GM10248 (cell line): ENCODE measurements at regions not wholly inside any gene's neighbourhood (a gene's known extent, or its start where the extent isn't known, plus 50 kb on each side); places are given as distances from the start of the nearest gene placed in this dataset.

Experiments used
- CTCF ChIA-PET: fragments of 300-600 bp; sonication (Branson Sonifier 250); formaldehyde crosslinking; extraction: SDS; loops from one replicate; lab custom pipeline; 2021; ENCODE audit warnings: antibody characterized with exemption; lab: Yijun Ruan, JAX
- POLR2A ChIA-PET: fragments of 350-650 bp; sonication (Branson Sonifier 250); formaldehyde crosslinking; extraction: SDS; loops from one replicate; lab custom pipeline; 2020; ENCODE audit warnings: antibody characterized with exemption; lab: Yijun Ruan, JAX
- DNase-seq: peaks from one replicate; pipeline ENCODE4 v3.0.0; 2012; ENCODE audit errors: extremely low spot score
- TF ChIP-seq, protein P1 (sequence below): IDR thresholded peaks from 2 replicates; pipeline ENCODE4 v1.5.1; 2012; ENCODE audit warnings: mild to moderate bottlenecking, low read depth; ENCODE audit errors: extremely low read depth, missing control alignments, control extremely low read depth

DNA sequence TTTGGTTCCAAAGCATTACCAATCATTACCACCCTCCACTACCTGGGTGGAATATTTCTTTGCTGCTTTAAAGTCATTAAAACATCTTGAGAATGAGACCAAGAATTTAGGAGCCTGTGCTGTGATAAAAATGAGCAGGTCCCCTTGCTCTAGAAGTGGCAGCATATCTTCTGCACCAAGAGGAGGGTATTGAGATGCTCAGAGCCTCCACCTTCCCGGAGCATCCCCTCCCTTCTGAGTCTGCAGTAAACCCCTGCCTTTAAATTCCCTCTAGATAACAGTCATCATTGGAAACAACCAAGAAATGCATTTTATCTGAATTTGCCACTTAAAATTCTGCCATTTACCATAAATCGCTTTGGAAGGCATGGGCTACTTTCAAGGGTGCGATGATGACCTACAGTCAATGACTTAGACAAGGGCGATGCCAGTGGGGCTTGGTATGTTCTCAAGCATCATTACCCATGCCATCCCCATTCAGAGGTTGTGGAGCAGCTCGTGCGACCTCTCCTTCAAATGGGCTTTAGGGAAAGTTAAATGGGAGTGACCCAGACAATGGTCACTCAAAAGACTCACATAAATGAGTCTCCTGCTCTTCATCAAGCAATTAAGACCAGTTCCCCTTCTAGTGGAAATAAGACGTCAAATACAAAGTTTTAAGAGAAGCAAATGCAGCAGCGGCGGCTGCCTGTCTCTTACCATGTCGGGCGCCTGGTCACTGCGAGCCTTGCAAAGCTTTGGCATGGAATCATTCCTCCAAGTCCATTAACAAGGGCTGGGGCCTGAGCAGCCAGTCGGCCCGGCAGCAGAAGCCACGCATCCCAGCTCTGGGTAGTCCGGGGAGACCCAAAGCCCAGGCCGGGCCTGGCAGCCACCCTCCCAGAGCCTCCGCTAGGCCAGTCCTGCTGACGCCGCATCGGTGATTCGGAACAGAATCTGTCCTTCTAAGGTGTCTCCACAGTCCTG is 334.5 kb downstream of the TMEM121 start:
- no peak for DNase-seq
- CTCF ChIA-PET = interaction anchor here (0.9 to 2.2 kb wide), 8 partner anchors 57 to 488 kb away, joined by 3 to 16 read pairs (median 6); no protein-coding TSS in a partner anchor
- POLR2A ChIA-PET = interaction anchor here (1.0 to 1.9 kb wide), 3 partner anchors 8 to 151 kb away, joined by 4 to 106 read pairs (median 19); no protein-coding TSS in a partner anchor
- TF ChIP-seq, protein P1, sequence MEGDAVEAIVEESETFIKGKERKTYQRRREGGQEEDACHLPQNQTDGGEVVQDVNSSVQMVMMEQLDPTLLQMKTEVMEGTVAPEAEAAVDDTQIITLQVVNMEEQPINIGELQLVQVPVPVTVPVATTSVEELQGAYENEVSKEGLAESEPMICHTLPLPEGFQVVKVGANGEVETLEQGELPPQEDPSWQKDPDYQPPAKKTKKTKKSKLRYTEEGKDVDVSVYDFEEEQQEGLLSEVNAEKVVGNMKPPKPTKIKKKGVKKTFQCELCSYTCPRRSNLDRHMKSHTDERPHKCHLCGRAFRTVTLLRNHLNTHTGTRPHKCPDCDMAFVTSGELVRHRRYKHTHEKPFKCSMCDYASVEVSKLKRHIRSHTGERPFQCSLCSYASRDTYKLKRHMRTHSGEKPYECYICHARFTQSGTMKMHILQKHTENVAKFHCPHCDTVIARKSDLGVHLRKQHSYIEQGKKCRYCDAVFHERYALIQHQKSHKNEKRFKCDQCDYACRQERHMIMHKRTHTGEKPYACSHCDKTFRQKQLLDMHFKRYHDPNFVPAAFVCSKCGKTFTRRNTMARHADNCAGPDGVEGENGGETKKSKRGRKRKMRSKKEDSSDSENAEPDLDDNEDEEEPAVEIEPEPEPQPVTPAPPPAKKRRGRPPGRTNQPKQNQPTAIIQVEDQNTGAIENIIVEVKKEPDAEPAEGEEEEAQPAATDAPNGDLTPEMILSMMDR = no peak

DNA sequence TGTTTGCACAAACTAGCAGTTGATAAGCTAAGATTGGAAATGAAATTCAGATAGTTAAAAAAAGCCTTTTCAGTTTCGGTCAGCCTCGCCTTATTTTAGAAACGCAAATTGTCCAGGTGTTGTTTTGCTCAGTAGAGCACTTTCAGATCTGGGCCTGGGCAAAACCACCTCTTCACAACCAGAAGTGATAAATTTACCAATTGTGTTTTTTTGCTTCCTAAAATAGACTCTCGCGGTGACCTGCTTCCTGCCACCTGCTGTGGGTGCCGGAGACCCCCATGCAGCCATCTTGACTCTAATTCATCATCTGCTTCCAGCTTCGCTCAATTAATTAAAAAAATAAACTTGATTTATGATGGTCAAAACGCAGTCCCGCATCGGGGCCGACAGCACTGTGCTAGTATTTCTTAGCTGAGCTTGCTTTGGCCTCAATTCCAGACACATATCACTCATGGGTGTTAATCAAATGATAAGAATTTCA is 335.6 kb downstream of the TMEM121 start:
- ChIA-PET POLR2A (interaction anchor here (0.5 to 1.9 kb wide), 4 partner anchors 22 to 152 kb away, joined by 3 to 19 read pairs (median 3); no protein-coding TSS in a partner anchor), CTCF (interaction anchor here (0.9 to 2.2 kb wide), 6 partner anchors 56 to 487 kb away, joined by 3 to 10 read pairs (median 4); no protein-coding TSS in a partner anchor)
- DNase-seq = peak; percentile 76
- TF ChIP-seq, protein P1 = no peak

DNA sequence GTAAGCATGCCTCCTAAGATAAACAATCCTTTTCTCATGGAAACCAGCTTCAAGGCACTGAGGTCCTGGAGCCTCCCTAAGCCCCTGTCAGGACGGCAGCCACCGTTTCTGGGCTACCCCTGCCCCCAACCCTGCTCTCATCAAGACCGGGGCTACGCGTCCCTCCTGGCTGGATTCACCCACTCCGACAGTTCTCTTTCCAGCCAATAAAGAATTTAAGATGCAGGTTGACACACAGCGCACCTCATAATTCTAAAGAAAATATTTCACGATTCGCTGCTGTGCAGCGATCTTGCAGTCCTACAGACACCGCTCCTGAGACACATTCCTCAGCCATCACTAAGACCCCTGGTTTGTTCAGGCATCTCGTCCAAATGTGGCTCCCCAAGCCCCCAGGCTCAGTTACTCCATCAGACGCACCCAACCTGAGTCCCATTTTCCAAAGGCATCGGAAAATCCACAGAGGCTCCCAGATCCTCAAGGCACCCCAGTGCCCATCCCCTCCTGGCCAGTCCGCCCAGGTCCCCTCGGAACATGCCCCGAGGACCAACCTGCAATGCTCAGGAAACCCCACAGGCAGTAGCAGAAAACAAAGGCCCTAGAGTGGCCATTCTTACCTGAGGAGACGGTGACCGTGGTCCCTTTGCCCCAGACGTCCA is 336.3 kb downstream of the TMEM121 start:
- ChIA-PET POLR2A (interaction anchor here (0.9 to 1.9 kb wide), 3 partner anchors 21 to 153 kb away, joined by 3 to 19 read pairs (median 3); no protein-coding TSS in a partner anchor), CTCF (interaction anchor here (1.5 to 2.2 kb wide), 3 partner anchors 137 to 486 kb away, joined by 3 to 10 read pairs (median 10); no protein-coding TSS in a partner anchor)
- TF ChIP-seq, protein P1 = no peak
- no peak for DNase-seq

DNA sequence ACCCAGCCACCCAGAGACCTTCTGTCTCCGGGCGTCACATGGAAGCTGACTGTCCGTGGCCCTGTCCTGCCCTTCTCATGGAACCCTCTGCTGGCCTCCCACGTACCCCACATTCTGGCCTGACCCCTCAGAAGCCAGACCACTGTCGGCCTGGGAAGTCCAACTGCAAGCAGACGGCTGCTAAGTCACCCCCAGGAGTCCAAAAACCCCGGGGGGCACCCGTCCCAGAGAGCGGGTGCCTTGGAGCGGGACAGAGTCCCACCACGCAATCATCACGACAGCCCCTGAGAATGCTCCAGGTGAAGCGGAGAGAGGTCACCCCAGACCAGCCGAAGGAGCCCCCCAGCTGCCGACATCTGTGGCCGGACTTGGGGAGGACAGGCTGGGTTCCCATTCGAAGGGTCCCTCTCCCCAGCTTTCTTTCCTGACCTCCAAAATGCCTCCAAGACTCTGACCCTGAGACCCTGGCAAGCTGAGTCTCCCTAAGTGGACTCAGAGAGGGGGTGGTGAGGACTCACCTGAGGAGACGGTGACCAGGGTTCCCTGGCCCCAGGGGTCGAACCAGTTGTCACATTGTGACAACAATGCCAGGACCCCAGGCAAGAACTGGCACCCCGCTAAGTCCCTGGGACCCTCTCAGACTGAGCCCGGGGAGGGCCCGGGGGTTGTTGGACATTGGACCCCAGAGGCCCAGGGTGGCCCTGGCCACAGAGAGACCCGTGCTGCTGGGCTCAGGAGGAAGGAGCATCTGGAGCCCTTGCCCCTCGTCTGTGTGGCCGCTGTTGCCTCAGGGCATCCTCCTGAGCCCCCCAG is 337.1 kb downstream of the TMEM121 start:
- no peak for DNase-seq
- POLR2A ChIA-PET = interaction anchor here (1.3 kb wide), 1 partner anchor 57 kb away, joined by 3 read pairs; no protein-coding TSS in a partner anchor
- CTCF ChIA-PET = interaction anchor here (1.5 kb wide), 1 partner anchor 137 kb away, joined by 4 read pairs; no protein-coding TSS in a partner anchor
- TF ChIP-seq, protein P1 = no peak

DNA sequence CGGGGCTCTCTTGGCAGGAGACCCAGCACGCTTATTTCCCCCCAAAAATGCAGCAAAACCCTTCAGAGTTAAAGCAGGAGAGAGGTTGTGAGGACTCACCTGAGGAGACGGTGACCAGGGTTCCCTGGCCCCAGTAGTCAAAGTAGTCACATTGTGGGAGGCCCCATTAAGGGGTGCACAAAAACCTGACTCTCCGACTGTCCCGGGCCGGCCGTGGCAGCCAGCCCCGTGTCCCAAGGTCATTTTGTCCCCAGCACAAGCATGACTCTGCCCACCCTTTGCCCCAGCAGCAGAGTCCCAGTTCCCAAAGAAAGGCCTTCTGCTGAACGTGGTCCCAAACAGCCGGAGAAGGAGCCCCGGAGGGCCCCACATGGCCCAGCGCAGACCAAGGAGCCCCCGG is 337.7 kb downstream of the TMEM121 start:
- no peak for DNase-seq
- ChIA-PET CTCF (interaction anchor here (1.5 kb wide), 1 partner anchor 136 kb away, joined by 4 read pairs; no protein-coding TSS in a partner anchor), POLR2A (no interaction called here)
- TF ChIP-seq, protein P1 = no peak
